ENCODE measurements at regions not wholly inside any gene's neighbourhood (a gene's known extent, or its start where the extent isn't known, plus 50 kb on each side); places are given as distances from the start of the nearest gene placed in this dataset.
A peak's percentile ranks its signal among the peaks of the same experiment; 100 is the strongest.
"Not testable (repeated sequence)": the region's sequence is repeated elsewhere in the genome, so short reads cannot be mapped to it uniquely, and the experiment has no call there.

- DNase-seq: no peak
These were observed 97.4 kb upstream of the IPO9 start for GRCh38 chr1:201731592-201731991.

GRCh38 chr1:201732351-201732750 lies 96.6 kb upstream of the IPO9 start:
- no peak for DNase-seq

GRCh38 chr1:201734221-201734620 lies 94.7 kb upstream of the IPO9 start:
- not testable (repeated sequence) for DNase-seq

- DNase-seq: no peak
These were observed 94.2 kb upstream of the IPO9 start for GRCh38 chr1:201734786-201735185.

- no peak for DNase-seq
These were observed 92.1 kb upstream of the IPO9 start for GRCh38 chr1:201736707-201737320.

GRCh38 chr1:201737352-201738060 lies 91.5 kb upstream of the IPO9 start:
- DNase-seq: no peak

- DNase-seq: peak; percentile 36
These were observed 89.9 kb upstream of the IPO9 start for GRCh38 chr1:201739080-201739479.

GRCh38 chr1:201739492-201740085 lies 89.4 kb upstream of the IPO9 start:
- DNase-seq: peak; percentile 74

- no peak for DNase-seq
These were observed 88.8 kb upstream of the IPO9 start for GRCh38 chr1:201740086-201740541.

- DNase-seq: no peak
These were observed 88.3 kb upstream of the IPO9 start for GRCh38 chr1:201740670-201741111.

GRCh38 chr1:201741763-201742342 lies 87.1 kb upstream of the IPO9 start:
- DNase-seq: no peak

GRCh38 chr1:201742476-201742875 lies 86.5 kb upstream of the IPO9 start:
- no peak for DNase-seq

- DNase-seq: no peak
These were observed 85.8 kb upstream of the IPO9 start for GRCh38 chr1:201742955-201743805.

- DNase-seq: peak; percentile 25
These were observed 83.9 kb upstream of the IPO9 start for GRCh38 chr1:201745023-201745422.

- DNase-seq: no peak
These were observed 82.8 kb upstream of the IPO9 start for GRCh38 chr1:201746156-201746555.

- DNase-seq: no peak
These were observed 81.7 kb upstream of the IPO9 start for GRCh38 chr1:201747261-201747660.

GRCh38 chr1:201748335-201748734 lies 80.6 kb upstream of the IPO9 start:
- no peak for DNase-seq

GRCh38 chr1:201749059-201749690 lies 79.8 kb upstream of the IPO9 start:
- DNase-seq: no peak

GRCh38 chr1:201750120-201750519 lies 78.8 kb upstream of the IPO9 start:
- no peak for DNase-seq

GRCh38 chr1:201750934-201751333 lies 78.0 kb upstream of the IPO9 start:
- no peak for DNase-seq

GRCh38 chr1:201751872-201752271 lies 77.1 kb upstream of the IPO9 start:
- DNase-seq: no peak

- no peak for DNase-seq
These were observed 76.6 kb upstream of the IPO9 start for GRCh38 chr1:201752333-201752732.

Data from NCI-H345 (cell line).